Ammon's horn (tissue), 1 donor: ENCODE measurements at regions not wholly inside any gene's neighbourhood (a gene's known extent, or its start where the extent isn't known, plus 50 kb on each side); places are given as distances from the start of the nearest gene placed in this dataset.
A peak's percentile ranks its signal among the peaks of the same experiment; 100 is the strongest.

Experiments
- DNase-seq: peaks from one replicate; pipeline ENCODE4 v3.0.0-alpha.2; 2016; ENCODE audit warnings: low spot score

DNA sequence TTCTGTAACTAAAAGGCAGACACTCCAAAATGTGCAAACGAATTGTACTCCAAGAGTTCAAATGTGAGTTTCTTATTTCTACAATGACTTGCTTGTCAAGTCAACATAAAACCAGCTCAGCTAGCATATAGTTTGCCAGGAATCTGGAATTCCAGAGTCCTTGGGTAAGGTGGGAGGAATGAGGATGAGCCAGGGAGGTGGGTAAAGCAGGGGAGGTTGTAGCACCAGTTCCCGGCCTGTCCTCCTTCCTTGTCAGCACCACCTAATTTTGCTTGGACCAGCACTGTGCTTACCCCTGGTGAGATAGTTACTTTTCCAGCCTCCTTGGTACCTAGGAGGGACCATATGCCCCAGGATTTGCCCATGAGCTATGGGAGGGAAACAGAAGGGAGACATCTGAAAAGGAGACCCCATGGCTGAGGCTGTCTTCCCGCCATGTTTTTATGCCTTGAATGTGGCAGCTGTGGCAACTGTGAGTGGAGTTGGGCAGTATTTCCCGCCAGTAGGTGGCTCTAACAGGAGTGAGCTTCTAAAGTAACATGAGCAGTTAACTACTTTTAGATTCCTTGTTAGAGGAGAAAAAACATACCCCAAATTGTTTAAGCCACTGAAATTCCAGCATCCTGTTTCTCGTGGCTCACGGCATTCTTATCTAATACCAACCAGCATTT lies 302.5 kb downstream of the TENT4A start:
- DNase-seq = no peak

DNA sequence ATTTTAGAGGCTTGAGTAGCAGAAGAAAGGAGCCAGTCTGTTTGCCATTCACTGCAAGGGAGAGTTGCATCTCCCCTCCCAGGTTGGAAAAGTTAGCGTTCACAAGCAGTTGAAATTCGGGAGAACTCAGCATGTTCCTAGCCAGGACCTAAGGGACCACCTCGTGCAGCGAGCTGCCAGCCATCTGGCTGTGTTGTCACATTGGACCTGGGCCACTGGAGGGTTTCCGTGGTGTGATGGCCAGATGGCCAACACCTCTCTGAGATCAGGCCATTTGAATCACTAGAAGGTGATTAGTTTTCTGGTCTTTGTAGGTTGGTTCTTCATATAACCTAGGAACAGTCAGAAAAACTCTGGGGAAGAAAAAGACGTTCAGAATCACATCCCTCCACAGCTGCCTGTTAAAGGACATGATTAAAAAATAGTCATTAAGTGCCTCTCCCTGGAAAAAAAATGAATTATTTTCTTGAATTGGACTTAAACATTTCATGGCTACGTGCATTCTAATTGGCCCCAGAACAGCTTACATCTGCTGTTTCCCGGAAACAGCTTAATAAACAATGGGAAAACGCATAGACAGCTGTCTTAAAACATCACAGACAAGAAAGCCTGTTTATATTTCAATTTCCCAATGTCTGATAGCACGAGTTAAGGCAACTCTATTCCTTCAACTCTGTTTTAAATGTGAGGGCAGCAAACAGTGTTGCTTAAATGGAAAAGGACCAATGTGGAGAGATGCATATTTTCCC lies 303.9 kb downstream of the TENT4A start:
- no peak for DNase-seq

DNA sequence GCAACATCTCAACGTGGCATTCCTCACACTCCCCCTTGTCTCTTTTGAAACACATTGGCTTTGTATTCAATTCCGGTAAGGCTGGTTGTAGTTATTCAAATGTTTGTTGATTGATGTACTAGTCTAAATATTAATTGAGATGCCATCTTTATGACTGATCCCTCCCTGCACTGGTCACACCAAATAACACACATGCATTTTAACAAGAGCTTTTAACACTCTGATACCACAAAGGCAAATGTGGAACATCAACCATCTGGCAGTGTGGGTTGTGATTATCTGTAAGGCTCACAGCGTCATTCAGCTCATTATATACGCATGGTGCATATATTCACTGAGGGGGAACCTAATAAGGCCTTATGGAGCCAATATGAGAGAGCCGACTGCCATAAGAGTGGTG lies 305.0 kb downstream of the TENT4A start:
- DNase-seq = peak; percentile 28

DNA sequence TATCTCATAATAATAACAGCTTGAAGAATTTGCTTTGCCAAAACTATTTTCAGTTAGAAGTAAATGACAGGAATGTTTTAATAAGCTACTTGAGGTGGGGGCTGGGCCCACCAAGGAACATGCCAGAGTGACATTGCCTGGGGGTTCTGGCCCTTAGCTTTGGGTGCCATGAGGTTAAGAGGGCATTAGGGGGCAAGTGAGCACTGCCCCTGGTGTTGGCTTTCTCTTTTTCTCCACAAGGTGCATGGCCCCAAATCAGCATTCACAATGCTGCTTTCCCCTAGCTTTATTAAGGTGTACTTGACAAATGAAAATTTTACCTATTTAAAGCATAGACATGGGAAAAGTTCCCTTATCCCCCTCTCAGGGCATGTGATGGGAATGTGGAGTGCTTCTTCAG lies 305.4 kb downstream of the TENT4A start:
- DNase-seq = no peak

DNA sequence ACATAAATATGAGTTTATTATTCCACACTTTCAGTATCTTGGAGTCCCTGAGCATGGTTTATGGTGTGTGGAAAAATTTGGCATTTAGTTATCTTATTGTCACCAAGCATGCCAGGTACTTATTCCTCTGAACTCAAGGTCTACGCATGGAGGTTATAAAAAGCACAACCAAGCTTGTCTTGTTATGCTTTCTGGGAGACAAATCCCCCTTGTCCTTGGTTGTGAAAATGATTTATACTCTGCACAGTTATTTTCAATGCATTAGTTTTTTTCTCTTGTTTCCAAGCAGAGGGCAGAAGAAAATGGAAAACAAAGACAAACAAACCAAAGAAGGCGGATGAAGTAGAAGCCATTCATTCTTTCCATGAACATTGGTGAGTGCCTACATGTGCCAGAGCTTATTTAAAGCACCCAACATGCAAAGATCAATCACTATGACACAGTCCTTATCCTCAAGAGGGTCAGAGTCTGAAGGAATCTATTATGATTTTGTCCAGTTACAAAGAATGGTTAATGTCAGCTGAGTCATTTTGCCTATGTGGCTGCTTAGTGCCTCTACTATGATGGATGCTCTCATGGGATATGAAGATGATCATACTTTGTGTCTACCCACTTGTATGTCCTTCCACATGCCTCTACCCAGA lies 323.1 kb downstream of the TENT4A start:
- DNase-seq = no peak

DNA sequence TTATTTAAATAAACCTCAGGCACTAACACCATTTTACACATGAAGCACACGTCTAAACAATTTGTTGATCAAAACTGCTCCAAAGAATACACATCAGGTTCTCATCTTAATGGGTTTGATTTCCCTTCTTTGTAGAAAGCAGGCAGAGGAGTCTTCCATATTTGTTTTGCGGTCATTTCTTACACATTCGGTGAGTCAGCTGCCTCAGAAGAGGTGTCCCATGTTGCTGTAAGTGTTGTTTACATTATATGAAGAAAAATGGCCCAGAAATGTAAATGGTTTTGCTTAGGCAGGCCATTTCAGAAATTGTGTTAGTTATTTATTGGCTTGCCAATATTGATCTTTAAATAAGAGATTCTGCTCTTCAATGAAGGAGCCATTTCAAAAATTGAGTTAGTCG lies 325.8 kb downstream of the TENT4A start:
- DNase-seq = no peak

DNA sequence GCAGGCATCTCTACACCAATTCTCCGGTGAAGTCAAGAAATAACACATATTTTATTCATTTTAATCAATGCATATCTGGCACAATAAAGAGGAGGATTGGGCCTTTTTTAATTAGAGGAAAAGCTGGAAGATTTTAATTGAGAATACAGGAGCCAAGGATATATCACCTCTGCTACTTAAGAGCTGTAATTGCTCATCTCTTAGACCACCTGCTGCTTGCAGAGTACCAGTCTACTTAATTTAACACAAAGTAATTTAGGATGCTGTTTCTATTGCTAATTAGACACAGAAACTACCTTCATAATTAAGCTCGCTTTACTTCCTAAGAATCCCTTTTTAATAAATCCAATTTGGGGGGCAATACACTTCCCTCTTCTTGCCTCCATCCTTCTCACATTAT lies 326.9 kb downstream of the TENT4A start:
- DNase-seq = no peak

DNA sequence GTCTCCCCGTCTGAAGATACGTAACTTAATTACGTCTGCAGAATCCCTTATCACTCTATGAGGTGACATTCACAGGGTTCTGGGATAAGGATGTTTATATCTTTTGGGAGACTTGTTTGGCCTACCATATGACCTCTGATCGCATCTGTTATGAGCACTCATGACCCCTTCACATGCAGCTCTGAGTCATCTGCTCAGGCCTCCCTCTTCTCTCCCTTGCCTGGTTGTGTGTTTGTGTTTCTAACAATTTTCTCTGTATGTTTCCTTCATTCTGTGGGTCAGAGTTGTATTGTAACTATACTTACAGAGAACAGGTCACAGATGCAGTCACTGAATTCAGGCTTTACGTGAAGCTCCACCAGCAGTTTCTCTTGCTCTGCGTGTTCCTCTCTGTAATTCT lies 330.6 kb downstream of the TENT4A start:
- DNase-seq = no peak

DNA sequence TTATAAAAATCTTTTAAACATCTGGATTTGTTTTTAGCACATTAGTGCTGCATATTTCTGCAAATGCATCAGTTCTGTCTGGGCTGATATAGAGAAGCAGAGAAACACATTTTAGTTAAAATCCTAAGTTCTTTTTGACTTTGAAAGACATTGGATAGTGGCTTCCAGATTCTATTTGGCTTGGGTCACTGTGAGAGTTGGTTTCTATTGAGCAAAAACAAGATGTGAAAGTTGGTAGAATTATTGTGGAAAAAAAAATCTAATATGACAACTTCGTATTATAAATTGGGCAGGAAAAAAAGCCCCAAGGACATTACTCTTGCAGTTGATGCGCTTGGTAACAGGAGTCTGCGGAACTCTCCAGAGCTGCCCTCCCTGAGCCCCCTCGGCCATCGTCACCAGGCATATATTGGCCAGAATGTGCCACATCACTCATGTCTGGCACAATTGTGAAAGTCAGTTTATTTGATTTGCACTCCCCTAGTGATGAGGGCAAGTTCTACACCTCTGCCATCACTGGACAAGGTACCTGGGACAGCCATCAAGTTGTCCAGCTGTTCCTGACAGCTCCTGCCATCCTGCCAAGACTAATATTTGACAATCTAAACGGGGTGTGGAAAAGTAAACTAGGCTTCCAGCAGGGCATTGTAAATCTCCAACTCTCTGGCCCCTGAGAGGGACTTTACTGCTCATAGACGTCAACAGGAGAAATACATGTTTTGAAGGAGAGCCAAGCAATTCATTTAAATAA lies 334.5 kb downstream of the TENT4A start:
- DNase-seq = no peak

DNA sequence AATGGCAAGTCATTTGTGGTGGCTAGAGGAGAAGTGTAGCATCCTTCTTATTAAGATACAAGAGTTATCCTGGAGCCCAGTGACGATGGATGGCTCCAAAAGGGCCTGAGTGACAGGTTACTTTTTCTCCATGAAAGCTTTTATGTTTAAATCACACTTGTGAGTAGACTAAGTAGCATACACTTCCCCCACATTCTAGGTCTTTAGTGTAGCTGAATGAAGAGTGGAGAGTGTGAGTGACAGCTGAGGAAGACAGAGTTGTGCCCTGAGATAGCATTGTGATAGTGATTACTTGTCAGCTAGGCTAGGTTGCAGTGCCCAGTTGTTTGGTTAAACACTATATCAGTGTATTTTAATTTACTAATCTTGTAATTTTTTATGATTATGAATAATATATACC lies 337.8 kb downstream of the TENT4A start:
- DNase-seq = no peak

DNA sequence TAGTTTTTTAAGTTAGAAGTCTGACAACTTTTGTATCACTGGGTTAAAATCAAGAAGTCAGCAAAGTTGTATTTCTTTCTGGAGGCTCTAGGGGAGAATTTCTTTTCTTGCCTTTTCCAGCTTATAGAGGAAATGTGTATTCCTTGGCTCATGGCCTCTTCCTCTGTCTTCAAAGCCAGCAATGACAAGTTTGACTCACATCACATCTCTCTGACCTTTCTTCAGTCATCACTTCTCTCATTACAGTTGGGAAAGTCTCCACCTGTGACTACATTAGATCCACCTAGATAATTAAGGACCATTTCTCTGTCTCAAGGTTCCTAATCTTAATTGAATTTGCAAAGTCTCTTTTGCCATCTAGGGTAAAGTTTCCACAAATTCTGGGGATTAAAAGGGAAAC lies 339.9 kb downstream of the TENT4A start:
- DNase-seq = no peak

DNA sequence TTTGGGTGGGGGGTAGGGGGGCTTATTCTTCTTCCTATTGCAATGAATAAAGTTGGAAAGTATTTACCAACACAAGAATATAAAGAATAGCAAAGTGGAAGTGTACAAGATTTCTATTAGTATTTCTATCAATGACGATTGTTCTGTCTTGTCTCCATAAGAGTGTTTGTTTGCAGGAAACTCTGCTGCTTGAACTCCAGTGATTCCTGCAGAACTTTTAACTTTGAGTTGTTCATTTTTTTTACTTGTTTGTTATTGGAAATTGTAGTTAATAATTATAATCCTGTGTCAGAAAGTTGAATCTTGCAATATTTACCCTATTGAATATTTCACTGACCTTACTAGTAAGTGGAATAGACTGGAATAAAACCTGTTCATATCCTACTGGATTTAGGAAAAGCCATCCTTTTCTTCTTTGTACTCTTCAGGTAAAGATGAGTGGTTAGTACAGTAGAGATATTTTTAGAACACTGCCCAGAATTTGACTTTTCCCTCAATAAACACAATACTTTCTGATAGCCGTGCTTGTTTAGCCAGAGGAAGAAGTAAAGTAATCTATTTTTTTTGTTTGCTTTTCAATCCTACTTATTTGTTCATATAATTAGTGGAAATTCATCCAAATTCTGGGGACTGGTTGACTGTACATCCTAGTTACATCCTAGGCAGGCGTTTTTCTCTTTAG lies 340.4 kb downstream of the TENT4A start:
- no peak for DNase-seq

DNA sequence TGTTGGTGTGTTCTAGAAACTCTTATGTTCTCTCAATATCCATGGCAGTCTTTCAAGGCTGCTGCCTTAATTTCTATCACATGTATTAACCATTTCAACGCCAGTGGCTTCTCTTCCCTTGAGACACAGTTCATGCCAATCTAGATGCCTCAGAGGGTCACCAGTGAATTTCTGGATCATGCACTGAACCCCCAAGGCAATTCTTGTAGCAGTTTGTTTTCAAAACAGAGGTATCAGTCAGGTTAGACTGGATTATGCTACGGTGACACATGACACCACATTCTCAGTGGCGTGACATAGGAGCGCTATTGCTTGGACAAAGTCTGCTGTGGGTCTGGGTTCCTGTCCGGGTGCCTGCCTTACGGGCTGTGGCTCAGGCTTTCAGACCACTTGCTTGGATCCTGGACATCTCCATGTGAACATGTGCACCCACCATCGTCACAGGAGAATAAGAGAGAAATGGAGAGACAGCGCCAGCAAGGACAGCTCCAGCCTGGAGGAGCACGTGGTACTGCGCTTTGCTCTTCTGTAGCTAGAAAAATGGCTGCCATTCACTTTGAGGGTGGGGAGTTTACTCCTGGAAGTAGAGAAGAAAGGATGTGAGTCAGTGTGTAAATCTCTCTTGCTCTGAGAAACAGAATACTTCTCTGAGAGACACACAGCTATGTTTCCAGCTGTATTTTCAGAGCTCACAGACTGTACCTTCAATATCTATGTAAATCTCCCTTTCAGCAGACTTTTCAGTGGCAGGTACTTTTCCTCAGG lies 329.3 kb upstream of the ADCY2 start:
- DNase-seq = no peak

DNA sequence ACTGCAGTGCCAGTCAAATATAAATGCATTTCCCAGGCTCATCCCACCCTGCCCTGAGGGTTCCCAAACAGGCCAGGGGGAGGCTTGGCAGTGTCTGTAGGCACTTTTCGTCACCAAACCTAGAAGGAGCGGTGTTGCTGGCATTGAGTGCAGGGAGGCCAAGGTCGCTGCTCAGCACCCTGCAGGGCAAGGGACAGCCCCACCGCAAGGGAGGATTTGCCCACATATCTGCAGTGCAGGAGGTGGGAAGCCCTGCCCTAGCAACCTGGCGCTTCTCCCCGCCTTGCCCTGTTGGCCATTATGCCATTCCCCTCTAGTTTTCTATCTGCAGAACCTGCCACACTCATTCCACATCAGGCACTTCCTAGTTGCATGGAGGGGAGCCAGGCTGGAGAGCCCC lies 327.8 kb upstream of the ADCY2 start:
- no peak for DNase-seq

DNA sequence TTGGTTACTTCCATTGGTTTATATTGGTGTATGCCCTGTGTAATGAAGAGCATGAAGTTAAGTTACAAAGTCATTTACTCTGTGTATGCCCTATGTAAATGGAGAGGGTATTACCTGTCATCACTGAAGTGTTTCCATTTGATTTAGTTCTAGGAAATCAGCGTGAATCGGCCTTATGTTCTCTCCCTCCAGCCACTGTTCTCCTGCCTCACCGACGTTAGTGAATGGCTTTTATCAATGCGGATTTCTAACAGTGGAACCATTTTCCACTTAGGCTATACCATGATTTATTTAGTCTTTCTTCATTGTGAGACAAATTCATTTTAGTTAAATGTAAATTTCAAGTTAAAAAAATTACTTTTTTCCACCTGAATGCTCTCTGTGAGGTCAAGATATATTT lies 327.0 kb upstream of the ADCY2 start:
- no peak for DNase-seq

DNA sequence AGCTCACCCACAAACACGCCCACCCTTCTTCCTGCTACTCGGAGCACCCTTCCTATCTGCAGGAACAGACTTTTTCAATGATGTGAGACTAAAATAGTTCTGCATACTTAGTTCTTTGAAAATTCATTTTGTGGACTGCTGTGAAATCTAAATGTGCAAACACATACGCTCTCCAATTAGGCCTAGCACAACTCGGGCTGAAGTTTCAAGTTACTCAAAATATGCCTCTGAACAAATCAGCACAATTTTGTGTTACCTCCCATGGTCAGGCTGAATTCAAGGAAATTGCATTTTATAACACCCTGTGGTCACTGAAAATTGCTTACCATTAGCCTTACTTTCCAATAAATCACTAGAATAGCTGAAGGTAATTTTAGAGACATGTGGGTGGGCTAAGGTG lies 323.8 kb upstream of the ADCY2 start:
- no peak for DNase-seq

DNA sequence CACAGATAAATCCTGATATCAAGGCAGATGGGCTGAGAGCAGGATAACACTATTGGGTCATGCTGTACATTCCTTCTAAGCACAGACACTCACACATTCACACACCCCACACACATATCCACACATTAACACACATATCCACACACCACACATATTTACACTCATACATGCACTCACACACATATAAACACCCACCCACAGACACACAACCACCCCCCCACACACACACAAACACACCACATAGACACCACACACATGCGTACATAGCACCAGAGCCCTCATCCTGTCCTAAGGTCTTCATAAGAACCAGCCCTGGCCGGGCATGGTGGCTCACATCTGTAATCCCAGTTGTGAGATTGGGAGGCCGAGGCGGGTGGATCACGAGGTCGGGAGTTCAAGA lies 322.3 kb upstream of the ADCY2 start:
- no peak for DNase-seq

DNA sequence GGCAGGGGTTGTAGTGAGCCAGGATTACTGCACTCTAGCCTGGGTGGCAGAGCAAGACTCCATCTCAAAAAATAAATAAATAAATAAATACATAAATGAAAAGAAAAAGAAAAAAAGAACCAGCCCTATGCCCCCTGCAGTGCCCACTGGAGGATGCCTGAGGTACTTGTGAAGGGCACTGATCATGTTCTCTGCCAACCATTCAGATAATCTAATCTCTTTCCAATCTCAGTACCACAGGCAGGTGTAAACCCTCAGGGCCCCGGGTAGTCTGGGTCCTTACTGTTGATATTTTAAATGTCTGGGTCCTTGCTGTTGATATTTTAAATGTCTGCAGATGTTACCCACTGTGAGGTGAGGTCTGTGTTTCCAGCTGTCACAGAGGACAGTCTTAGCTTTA lies 321.8 kb upstream of the ADCY2 start:
- DNase-seq = no peak

DNA sequence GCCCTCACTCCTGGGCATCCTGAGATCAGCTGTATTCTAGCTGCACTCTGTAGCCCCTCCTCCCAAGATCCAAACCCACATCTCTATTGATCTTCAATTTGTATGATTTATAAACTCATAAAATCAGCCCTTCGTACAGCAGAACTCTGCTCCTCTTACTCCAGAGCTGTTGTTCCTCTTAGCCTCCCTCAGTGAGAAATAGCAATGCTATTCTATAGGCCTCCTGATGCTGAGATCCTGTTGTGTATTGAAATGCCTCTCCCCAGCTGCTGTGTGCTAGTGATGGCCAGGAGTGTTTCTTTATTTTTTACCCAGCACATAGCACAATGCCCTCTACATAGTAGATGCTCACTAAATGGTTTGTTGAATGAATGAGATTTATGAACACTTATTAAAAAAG lies 320.5 kb upstream of the ADCY2 start:
- DNase-seq = no peak

DNA sequence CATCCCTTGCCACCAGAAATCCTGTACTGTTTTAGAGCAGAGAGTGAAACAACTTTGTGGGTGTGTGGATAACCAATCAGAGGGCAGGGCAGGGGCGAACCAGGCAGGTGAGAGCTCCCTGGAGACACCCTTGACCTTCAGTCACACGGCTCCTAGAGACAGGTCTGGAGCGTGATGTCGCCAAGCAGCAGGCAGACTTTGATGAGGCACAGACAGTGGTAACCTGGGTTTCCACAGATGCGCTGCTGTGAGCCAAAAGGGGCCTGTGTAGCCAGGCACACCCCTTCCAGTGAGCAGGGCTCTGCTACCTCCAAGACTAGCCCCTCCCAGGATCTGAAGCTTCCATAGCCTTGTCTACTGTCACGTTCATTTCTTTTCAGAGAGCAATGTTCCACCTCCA lies 317.8 kb upstream of the ADCY2 start:
- no peak for DNase-seq

DNA sequence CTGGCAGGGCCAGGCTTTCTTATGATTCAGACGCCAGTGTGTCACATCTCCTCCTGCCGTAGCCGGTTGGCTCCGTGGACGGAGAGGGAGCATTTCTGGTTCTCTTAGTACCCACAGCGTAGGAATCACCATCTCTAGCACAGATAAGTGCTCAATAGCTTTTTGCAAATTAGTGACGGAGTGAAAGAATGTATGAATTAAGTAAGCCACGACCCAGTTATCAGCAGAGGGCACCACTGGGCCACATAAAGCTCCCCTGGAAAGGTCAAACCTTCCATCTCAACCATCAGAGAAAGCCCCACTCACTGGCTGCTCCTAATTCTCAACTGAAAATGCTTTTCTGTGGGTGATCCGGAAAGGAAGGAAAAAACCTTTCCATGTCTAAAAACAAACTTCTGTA lies 317.0 kb upstream of the ADCY2 start:
- DNase-seq = peak; percentile 25
